SK-N-SH (cell line): ENCODE measurements at regions not wholly inside any gene's neighbourhood (a gene's known extent, or its start where the extent isn't known, plus 50 kb on each side); places are given as distances from the start of the nearest gene placed in this dataset.

Experiments used
- CHD2 ChIP-seq: fragments of 150-350 bp; IDR thresholded peaks from 2 replicates; pipeline ENCODE4 v1.6.1; 2018; ENCODE audit warnings: low read length; ENCODE audit not compliant: partially characterized antibody
- EP300 ChIP-seq, 2 experiments: IDR thresholded peaks; 2 replicates each; pipeline versions ENCODE4 v1.4.0 to v1.6.1; 2012; ENCODE audit warnings: borderline replicate concordance in 1 of 2, low read depth in 1 of 2, low read length in 1 of 2
- FOXM1 ChIP-seq: IDR thresholded peaks from 2 replicates; pipeline ENCODE4 v1.4.0; 2012; ENCODE audit warnings: low read depth, mild to moderate bottlenecking
- GATA2 ChIP-seq: sonication (generic); formaldehyde crosslinking; IDR thresholded peaks from 2 replicates; pipeline ENCODE4 v1.5.0; 2020; ENCODE audit warnings: mild to moderate bottlenecking, missing genetic modification reagents
- JUND ChIP-seq: IDR thresholded peaks from 2 replicates; pipeline ENCODE4 v1.4.0; 2012
- MXI1 ChIP-seq: IDR thresholded peaks from 2 replicates; pipeline ENCODE4 v1.6.1; 2012; ENCODE audit warnings: mild to moderate bottlenecking, low read depth, low read length, improper control_type of control experiment
- POLR2AphosphoS5 ChIP-seq: IDR thresholded peaks from 2 replicates; pipeline ENCODE4 v1.6.1; 2012; ENCODE audit warnings: low read depth, low read length
- RFX5 ChIP-seq: IDR thresholded peaks from 2 replicates; pipeline ENCODE4 v1.6.1; 2012; ENCODE audit warnings: mild to moderate bottlenecking, improper control_type of control experiment, low read length
- TEAD4 ChIP-seq: IDR thresholded peaks from 2 replicates; pipeline ENCODE4 v1.4.0; 2012; ENCODE audit warnings: mild to moderate bottlenecking, borderline replicate concordance; ENCODE audit not compliant: insufficient read depth
- TF ChIP-seq, protein P1 (sequence below): fragments of 200-600 bp; sonication (generic); IDR thresholded peaks from 2 replicates; pipeline ENCODE4 v1.6.1; 2017; ENCODE audit warnings: antibody characterized with exemption, mild to moderate bottlenecking, moderate library complexity

GRCh38 chr22:27406389-27406861 is 395.1 kb downstream of the MN1 start:
- TF ChIP-seq, protein P1, sequence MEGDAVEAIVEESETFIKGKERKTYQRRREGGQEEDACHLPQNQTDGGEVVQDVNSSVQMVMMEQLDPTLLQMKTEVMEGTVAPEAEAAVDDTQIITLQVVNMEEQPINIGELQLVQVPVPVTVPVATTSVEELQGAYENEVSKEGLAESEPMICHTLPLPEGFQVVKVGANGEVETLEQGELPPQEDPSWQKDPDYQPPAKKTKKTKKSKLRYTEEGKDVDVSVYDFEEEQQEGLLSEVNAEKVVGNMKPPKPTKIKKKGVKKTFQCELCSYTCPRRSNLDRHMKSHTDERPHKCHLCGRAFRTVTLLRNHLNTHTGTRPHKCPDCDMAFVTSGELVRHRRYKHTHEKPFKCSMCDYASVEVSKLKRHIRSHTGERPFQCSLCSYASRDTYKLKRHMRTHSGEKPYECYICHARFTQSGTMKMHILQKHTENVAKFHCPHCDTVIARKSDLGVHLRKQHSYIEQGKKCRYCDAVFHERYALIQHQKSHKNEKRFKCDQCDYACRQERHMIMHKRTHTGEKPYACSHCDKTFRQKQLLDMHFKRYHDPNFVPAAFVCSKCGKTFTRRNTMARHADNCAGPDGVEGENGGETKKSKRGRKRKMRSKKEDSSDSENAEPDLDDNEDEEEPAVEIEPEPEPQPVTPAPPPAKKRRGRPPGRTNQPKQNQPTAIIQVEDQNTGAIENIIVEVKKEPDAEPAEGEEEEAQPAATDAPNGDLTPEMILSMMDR = no peak
- TF ChIP-seq JUND = no peak
- TF ChIP-seq MXI1 = no peak
- no peak for TF ChIP-seq FOXM1
- TF ChIP-seq EP300 (IDR thresholded peaks at IDR 0.05; ENCODE audit: borderline replicate concordance in 1 of 2, low read depth in 1 of 2, low read length in 1 of 2) = no peak
- no peak for TF ChIP-seq CHD2
- TF ChIP-seq TEAD4 = no peak
- TF ChIP-seq GATA2 = no peak
- no peak for TF ChIP-seq POLR2AphosphoS5
- TF ChIP-seq RFX5 = no peak
